HUES48 (cell line): ENCODE measurements at regions not wholly inside any gene's neighbourhood (a gene's known extent, or its start where the extent isn't known, plus 50 kb on each side); places are given as distances from the start of the nearest gene placed in this dataset.

Experiments
- H3K27ac ChIP-seq: one replicate; pipeline ENCODE4 v1.7.0; 2013; ENCODE audit warnings: low read depth, low read length, inconsistent platforms
- H3K27me3 ChIP-seq: 2 replicates; pipeline ENCODE4 v1.6.1; 2013; ENCODE audit warnings: mild to moderate bottlenecking, low read length; ENCODE audit not compliant: control insufficient read depth, insufficient read depth
- H3K36me3 ChIP-seq: 2 replicates; pipeline ENCODE4 v1.6.1; 2013; ENCODE audit warnings: low read length; ENCODE audit not compliant: control insufficient read depth, insufficient read depth
- H3K4me1 ChIP-seq: 2 replicates; pipeline ENCODE4 v1.6.1; 2013; ENCODE audit warnings: mild to moderate bottlenecking, low read length; ENCODE audit not compliant: control insufficient read depth, insufficient read depth
- H3K4me3 ChIP-seq: 2 replicates; pipeline ENCODE4 v1.5.1; 2013; ENCODE audit warnings: mild to moderate bottlenecking, low read depth, low read length
- H3K9ac ChIP-seq: 2 replicates; pipeline ENCODE4 v1.6.1; 2013; ENCODE audit warnings: mild to moderate bottlenecking, low read depth, low read length, moderate library complexity
- H3K9me3 ChIP-seq: 2 replicates; pipeline ENCODE4 v1.6.1; 2013; ENCODE audit warnings: low read length; ENCODE audit not compliant: control insufficient read depth, insufficient read depth

DNA sequence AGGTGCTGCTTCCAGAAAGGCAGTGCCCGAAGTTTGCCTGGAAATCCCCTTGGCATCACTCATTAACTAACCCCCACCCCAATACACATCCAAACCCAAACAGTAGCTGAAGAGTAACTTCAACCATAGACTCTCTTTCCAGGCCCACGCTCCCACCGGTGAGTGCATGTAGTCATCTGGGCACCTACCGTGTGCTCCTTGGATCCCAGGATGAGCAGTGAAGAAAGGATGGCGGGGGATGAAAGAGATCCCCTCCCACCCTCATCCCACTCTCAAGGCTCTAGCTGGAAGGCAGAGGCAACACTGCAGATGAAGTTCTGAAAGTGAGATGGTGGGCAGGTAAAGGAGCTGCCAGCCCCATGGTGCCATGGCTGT lies 305.0 kb downstream of the SOX9 start:
- no peak overlapping the region for H3K27ac ChIP-seq
- H3K9ac ChIP-seq: no peak overlapping the region
- no peaks in the 10 kb centered on the region for H3K36me3 ChIP-seq
- H3K27me3 ChIP-seq: no peaks in the 10 kb centered on the region
- no peaks in the 10 kb centered on the region for H3K9me3 ChIP-seq
- no peak overlapping the region for H3K4me3 ChIP-seq
- H3K4me1 ChIP-seq: no peaks in the 10 kb centered on the region

DNA sequence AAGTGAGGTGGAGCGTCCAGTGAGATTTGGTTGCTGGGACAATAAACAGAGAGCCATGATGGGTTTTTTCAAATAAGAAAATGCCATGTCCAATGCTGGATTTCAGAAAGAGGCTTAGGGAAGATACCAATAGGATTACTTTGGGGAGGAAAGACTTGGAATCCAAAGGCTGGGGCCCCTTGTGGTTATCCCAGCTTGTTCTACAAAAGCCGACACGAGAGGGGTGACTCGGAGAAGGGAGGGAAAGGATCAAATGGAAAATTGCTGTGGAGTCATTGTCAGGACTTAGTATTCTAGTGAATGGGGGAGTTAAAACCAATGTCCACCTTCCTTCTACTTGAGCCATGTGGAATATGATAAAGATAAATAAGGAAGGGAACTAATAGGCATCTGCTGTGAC lies 305.5 kb downstream of the SOX9 start:
- Histone ChIP-seq H3K36me3 (no peaks in the 10 kb centered on the region), H3K9me3 (no peaks in the 10 kb centered on the region), H3K4me3 (no peak overlapping the region), H3K4me1 (no peaks in the 10 kb centered on the region), H3K27me3 (no peaks in the 10 kb centered on the region), H3K9ac (no peak overlapping the region), H3K27ac (no peak overlapping the region)

DNA sequence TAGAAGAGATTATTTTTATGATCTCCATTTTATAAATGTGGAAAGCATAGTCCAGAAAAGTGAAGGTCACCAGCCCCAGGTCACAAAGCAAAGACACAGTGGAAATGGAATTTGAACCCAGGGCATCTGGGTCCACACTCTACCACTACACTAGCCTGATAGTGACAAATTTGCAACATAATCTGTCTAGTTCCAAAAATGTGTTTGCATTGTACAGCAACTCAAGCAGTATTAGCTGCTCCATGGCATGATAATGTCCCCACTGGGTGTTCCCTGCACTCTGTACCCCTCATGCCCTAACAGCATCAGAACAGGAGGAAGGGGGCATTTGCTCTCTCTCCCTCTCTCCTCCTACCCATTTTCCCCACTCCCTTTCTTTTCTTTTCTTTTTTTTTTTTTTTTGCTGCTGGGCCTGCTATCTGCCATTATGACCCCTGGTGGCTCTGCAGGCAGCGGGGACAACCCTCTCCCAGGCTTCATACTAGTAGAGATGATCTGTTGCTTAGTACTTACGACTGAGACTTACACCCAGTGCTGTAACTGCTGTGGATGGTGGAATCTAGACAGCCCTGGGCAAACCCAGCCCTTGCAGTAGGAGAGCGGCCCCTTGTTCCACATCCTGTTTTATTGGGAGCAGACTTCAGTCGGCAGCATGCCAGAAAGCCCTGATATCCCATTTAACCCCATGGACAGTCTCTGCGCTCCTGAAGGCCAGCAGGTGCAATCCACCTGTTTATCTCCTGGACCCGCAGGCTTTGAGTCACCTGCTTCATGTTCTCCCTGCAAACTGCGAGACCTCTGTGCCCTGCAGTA lies 306.3 kb downstream of the SOX9 start:
- H3K9ac ChIP-seq: no peak overlapping the region
- H3K36me3 ChIP-seq: no peaks in the 10 kb centered on the region
- no peaks in the 10 kb centered on the region for H3K4me1 ChIP-seq
- no peaks in the 10 kb centered on the region for H3K27me3 ChIP-seq
- no peak overlapping the region for H3K4me3 ChIP-seq
- no peaks in the 10 kb centered on the region for H3K9me3 ChIP-seq
- H3K27ac ChIP-seq: no peak overlapping the region

DNA sequence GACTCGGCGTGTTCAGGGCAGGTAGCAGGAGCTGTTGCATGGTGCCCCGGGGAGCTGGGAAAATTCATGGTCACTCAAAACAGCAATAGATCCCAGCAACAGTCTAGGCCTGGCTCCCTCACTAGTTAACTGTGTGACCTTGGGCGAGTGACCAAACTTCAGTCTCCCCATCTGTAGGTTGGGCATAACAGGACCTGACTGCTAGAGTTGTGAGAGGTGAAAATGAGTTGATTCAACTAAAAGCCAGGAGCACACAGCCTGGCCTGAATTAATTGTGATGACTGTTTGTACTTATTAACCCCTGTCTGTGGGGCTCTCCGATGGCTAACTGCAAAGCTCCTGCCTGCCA lies 306.9 kb downstream of the SOX9 start:
- Histone ChIP-seq H3K9me3 (no peaks in the 10 kb centered on the region), H3K9ac (no peak overlapping the region), H3K4me3 (no peak overlapping the region), H3K4me1 (no peaks in the 10 kb centered on the region), H3K27ac (no peak overlapping the region), H3K27me3 (no peaks in the 10 kb centered on the region), H3K36me3 (no peaks in the 10 kb centered on the region)

DNA sequence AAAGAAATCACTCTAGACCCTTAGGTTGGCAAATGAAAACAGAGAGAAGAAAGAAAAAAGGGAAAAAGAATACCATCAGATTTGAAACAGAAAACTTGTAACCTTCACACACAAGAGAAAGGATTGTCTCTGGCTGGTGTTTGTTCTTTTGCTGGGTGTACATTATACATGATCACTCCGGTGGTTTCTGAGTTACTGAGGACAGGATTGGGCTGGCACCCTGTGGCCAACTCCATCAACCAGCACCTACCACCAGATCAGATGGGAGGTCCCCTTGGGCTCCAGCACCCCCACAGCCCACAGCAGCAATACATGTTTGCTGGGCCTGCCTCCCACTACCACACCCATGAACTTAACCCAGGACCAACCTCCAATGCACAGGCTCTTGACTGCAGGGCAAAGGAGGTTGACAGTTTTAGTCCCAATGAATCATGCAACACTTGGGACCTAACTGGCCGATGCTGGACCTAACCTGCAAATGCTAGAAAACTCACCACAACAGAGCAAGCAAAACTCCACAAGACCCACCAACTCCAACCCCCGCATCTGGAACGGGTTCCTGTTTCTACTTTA lies 308.3 kb downstream of the SOX9 start:
- Histone ChIP-seq H3K4me3 (no peak overlapping the region), H3K4me1 (no peaks in the 10 kb centered on the region), H3K9me3 (no peaks in the 10 kb centered on the region), H3K36me3 (no peaks in the 10 kb centered on the region), H3K27me3 (no peaks in the 10 kb centered on the region), H3K9ac (no peak overlapping the region), H3K27ac (no peak overlapping the region)

DNA sequence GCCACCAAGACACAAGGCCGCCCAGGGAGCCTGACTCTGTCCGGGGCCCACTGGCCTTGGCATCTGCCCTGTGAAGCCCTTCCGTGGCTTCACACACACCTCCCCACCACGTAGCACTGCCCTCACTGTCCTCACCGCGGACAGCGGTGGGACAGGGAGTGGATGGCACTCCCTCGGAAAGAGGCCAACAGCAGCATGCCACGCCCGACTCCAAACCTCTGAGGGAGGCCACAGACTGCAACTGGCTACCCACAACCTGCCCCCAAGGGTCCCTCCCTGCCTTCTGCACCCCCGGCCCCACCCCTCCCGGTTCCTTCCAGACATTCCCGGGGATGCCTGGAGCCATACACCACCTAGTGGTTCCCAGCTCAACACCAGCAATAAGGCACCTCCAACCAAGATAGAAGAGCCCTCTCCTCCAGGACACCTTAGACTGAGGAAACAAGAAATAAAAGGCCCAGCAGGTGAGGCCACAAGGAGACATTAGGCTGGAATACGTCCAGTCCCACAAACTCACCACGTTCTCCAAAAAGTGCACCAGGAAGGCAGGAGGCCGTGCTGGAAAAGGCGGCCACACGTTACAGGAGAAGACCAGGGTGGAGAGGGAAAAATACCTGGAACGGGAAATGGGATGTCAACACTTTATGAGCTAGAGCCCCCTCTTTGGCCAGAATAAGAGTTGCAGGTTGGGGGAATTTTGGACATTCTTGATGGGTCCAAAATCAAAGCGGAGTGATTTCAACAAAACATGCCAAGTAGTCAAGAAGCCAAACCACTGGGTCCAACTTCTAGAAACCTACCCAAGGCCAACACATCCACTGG lies 310.0 kb downstream of the SOX9 start:
- Histone ChIP-seq H3K27ac (no peak overlapping the region), H3K27me3 (no peaks in the 10 kb centered on the region), H3K36me3 (no peaks in the 10 kb centered on the region), H3K4me3 (no peak overlapping the region), H3K9ac (no peak overlapping the region), H3K4me1 (no peaks in the 10 kb centered on the region), H3K9me3 (no peaks in the 10 kb centered on the region)

DNA sequence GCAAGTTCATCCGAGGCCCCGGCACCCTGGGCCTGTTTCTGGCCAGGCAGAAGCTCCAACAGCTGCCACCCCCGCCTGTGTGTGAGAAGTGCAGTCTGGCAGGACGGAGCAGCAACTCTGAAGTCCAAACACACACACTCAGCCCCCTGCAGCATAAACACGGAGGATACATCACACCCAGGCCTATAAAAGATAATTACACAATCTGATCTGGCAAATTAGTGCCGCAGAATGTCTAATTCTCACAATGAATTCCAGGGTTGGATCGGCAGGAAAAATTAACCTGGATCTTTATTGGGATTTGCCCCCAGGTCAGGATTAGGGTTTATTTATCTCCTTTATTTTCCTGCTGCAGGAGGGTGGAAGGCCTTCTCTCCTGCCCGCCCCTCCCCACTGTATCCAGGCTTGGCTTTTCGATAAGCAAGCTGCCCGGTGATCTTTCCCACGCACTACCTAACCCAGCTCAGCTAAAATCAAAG lies 311.4 kb downstream of the SOX9 start:
- H3K27ac ChIP-seq: no peak overlapping the region

DNA sequence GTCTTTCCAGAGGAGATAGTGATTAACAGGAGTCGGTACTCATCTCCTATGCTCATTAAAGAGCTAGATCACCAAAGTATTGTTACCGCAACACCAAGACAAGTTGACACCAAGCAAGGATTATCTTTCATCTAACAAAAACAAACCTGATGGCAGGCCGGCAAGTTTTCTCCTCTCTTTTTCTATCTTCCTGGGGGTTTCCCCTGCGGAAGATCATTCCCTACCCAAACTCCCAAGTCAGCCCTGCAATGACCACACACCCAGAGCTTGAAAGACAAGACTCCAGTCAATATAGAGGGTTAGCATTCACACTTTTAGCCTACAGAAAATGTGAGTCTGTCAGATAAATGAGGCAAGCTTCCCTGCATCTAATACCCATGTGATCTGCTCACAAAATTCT lies 312.1 kb downstream of the SOX9 start:
- H3K27ac ChIP-seq: no peak overlapping the region
- no peak overlapping the region for H3K4me3 ChIP-seq
- H3K36me3 ChIP-seq: no peaks in the 10 kb centered on the region
- no peaks in the 10 kb centered on the region for H3K9me3 ChIP-seq
- no peak overlapping the region for H3K9ac ChIP-seq
- no peaks in the 10 kb centered on the region for H3K4me1 ChIP-seq
- no peaks in the 10 kb centered on the region for H3K27me3 ChIP-seq

More for the DNA sequence above, 311.4 kb downstream of the SOX9 start:
- H3K36me3 ChIP-seq: no peaks in the 10 kb centered on the region
- H3K4me1 ChIP-seq: no peaks in the 10 kb centered on the region
- H3K4me3 ChIP-seq: no peak overlapping the region
- no peaks in the 10 kb centered on the region for H3K9me3 ChIP-seq
- no peak overlapping the region for H3K9ac ChIP-seq
- H3K27me3 ChIP-seq: no peaks in the 10 kb centered on the region

DNA sequence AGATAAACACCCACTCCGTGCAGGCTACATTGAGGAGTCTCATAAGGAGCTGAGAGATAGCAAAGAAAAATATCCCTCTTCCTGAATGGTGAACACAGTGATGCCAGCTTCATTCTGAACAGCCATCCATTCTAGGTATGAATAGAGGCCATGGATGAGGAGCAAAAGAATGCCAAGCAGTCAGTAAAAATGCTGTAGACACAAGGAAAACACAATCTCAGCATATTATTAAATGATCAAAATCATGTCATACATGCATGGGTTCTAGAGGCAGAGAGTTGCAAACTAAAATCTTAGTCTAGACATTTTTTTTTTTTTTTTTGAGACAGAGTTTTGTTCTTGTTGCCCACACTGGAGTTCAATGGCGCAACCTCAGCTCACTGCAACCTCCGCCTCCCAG lies 313.0 kb downstream of the SOX9 start:
- Histone ChIP-seq H3K9me3 (no peaks in the 10 kb centered on the region), H3K4me1 (no peaks in the 10 kb centered on the region), H3K27ac (no peak overlapping the region), H3K9ac (no peak overlapping the region), H3K27me3 (no peaks in the 10 kb centered on the region), H3K36me3 (no peaks in the 10 kb centered on the region), H3K4me3 (no peak overlapping the region)

DNA sequence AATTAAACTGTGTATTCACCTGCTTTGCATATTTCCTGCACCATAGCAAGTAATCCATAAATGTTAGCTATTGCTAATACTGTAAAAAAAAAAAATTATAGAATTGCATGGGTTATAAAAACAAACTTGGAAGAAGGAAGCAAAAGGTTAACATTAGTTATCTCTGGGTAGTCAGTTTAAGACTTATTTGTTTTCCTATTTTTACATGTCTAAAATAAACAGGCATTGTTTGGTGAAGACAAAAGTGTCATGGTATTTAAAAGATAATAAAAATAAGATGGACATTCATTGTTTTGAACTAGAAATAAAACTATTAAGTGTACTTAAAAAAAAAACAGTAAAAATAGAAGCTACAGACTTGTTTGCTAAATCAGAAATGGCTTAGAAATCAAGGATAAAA lies 313.8 kb downstream of the SOX9 start:
- Histone ChIP-seq H3K27ac (no peak overlapping the region), H3K4me3 (no peak overlapping the region)

More for the DNA sequence above, 313.8 kb downstream of the SOX9 start:
- Histone ChIP-seq H3K4me1 (no peaks in the 10 kb centered on the region), H3K9ac (no peak overlapping the region), H3K9me3 (no peaks in the 10 kb centered on the region), H3K27me3 (no peaks in the 10 kb centered on the region), H3K36me3 (no peaks in the 10 kb centered on the region)
